ENCODE measurements at regions not wholly inside any gene's neighbourhood (a gene's known extent, or its start where the extent isn't known, plus 50 kb on each side); places are given as distances from the start of the nearest gene placed in this dataset.

GRCh38 chr12:107875786-107876185 is 101.3 kb downstream of the ASCL4 start:
- in situ Hi-C loops (cut with HindIII; ENCODE audit: low pct_unique_long_range_greater_than_20kb, low sequenced_read_pairs) = no loop called here
- DNase-seq (ENCODE audit: low read depth, low spot score) = no peak

GRCh38 chr12:107884769-107885694 is 110.5 kb downstream of the ASCL4 start:
- peak; percentile 78 for DNase-seq (ENCODE audit: low read depth, low spot score)
- in situ Hi-C loops (cut with HindIII; ENCODE audit: low pct_unique_long_range_greater_than_20kb, low sequenced_read_pairs) = no loop called here

DNA sequence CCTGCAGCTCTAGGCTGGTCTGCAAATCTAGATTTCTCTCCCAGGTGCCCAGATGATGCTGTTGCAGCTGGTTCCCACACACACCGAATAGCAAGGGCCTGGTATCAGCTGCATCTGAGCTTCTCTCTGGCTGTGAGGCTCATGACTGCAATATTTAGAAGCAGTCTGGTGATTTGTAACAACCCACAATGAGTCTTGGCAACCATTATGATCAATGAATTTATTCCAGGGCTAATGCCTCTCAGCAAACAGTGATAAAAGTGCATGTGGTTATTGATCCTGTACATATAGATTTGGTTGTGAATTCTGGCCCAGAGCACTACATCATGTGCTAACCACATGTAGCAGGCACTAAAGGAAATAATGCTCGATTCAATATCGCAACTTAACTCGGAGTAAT is 114.3 kb downstream of the ASCL4 start:
- in situ Hi-C loops (cut with HindIII; ENCODE audit: low pct_unique_long_range_greater_than_20kb, low sequenced_read_pairs) = no loop called here

DNA sequence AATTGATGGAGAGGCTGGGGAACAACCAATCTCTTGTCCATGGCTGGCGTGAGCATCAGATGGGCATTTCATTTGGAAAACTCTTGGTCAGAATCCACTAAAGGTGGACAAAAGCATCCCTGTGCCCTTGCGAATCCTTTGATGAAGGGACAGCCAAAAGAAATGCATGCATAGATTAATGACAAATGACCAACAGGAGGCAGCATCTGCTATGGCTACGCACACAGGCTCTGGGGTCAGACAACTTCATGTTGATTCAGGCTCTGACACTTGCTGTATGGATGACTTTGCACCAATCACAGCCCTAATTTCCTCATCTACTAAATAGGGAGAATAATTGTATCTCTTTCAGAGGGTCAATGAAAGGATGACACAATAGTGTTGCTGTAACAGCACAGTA is 117.5 kb downstream of the ASCL4 start:
- in situ Hi-C loops (cut with HindIII; ENCODE audit: low pct_unique_long_range_greater_than_20kb, low sequenced_read_pairs) = no loop called here
- peak; percentile 77 for DNase-seq (ENCODE audit: low read depth, low spot score)

More for the DNA sequence above, 114.3 kb downstream of the ASCL4 start:
- no peak for DNase-seq (ENCODE audit: low read depth, low spot score)

DNA sequence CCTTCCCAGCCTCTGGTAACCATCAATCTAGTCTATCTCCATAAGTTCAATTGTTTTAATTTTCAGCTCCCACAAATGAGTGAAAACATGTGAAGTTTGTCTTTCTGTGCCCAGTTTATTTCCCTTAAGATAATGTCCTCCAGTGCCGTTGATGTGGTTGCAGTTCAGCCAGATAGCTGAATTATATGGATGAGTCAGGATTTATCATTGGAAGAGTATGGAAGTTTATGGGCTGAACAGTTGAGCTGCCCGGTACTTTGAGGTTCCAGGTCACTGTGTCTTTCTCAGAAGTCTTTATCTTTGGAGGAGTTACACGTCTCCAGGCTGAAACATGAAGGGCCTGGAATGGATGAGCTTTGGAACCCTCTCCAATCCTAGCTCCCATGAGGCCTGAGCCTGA is 120.1 kb downstream of the ASCL4 start:
- no peak for DNase-seq (ENCODE audit: low read depth, low spot score)
- in situ Hi-C loops (cut with HindIII; ENCODE audit: low pct_unique_long_range_greater_than_20kb, low sequenced_read_pairs) = no loop called here

DNA sequence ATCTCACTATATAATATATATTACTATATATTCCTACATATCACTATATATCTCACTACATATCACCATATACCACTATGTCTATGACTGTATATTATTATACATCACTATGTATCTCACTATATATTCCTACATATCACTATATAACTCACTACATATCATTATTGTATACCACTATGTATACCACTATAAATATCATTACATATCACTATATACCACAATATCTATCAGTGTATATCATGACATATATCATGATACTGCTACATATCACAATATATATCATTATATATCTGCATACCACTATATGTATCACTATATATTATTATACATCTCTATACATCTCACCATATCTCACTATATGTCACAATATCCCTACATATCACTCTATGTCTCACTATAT is 121.5 kb downstream of the ASCL4 start:
- DNase-seq (ENCODE audit: low read depth, low spot score) = no peak
- in situ Hi-C loops (cut with HindIII; ENCODE audit: low pct_unique_long_range_greater_than_20kb, low sequenced_read_pairs) = no loop called here

GRCh38 chr12:107900588-107900987 is 126.1 kb downstream of the ASCL4 start:
- DNase-seq (ENCODE audit: low read depth, low spot score) = peak; percentile 27
- in situ Hi-C loops (cut with HindIII; ENCODE audit: low pct_unique_long_range_greater_than_20kb, low sequenced_read_pairs) = no loop called here

DNA sequence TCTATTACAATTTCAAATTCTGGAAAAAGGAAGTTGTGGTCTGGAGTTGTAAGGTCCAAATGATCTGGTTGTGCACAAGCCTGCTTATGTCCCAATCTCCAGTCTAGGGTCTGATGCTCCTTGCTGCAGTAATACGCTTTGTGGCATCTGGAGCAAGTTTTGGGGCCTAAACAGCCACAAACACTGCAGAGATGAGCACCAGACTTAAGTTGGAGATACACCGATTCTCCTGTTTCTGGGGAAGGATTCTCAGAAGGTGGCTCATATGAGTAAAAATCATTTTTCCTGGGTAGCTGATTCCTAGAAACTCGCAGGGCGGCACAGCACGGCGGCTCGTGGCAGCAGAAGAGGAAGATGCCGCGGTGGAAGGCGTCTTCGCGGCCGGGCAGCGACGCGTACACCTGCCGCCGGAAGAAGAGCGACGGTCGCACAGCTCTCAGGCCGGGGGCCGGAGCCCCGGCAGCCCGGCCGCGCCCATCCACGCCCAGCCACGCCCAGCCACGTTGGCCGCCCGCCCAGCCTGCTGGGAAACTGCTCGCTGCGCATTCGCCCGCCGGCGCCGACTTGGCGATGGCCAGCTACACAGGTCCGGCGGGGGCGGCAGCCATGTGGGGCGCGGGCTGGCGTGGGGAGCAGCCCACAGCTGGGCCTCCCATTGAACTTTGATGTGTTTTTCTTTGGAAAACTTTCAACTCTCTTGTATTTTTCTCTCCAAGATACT is 129.0 kb downstream of the ASCL4 start:
- peak; percentile 69 for DNase-seq (ENCODE audit: low read depth, low spot score)
- in situ Hi-C loops (cut with HindIII; ENCODE audit: low pct_unique_long_range_greater_than_20kb, low sequenced_read_pairs) = no loop called here

GRCh38 chr12:107906707-107907106 is 132.2 kb downstream of the ASCL4 start:
- in situ Hi-C loops (cut with HindIII; ENCODE audit: low pct_unique_long_range_greater_than_20kb, low sequenced_read_pairs) = no loop called here

GRCh38 chr12:107912421-107913004 is 138.0 kb downstream of the ASCL4 start:
- DNase-seq (ENCODE audit: low read depth, low spot score) = peak; percentile 62
- in situ Hi-C loops (cut with HindIII; ENCODE audit: low pct_unique_long_range_greater_than_20kb, low sequenced_read_pairs) = no loop called here

More at GRCh38 chr12:107906707-107907106, 132.2 kb downstream of the ASCL4 start:
- no peak for DNase-seq (ENCODE audit: low read depth, low spot score)

- in situ Hi-C loops (cut with HindIII; ENCODE audit: low pct_unique_long_range_greater_than_20kb, low sequenced_read_pairs) = no loop called here
- no peak for DNase-seq (ENCODE audit: low read depth, low spot score)
Measured at GRCh38 chr12:107914460-107914977, 140.0 kb downstream of the ASCL4 start.

DNA sequence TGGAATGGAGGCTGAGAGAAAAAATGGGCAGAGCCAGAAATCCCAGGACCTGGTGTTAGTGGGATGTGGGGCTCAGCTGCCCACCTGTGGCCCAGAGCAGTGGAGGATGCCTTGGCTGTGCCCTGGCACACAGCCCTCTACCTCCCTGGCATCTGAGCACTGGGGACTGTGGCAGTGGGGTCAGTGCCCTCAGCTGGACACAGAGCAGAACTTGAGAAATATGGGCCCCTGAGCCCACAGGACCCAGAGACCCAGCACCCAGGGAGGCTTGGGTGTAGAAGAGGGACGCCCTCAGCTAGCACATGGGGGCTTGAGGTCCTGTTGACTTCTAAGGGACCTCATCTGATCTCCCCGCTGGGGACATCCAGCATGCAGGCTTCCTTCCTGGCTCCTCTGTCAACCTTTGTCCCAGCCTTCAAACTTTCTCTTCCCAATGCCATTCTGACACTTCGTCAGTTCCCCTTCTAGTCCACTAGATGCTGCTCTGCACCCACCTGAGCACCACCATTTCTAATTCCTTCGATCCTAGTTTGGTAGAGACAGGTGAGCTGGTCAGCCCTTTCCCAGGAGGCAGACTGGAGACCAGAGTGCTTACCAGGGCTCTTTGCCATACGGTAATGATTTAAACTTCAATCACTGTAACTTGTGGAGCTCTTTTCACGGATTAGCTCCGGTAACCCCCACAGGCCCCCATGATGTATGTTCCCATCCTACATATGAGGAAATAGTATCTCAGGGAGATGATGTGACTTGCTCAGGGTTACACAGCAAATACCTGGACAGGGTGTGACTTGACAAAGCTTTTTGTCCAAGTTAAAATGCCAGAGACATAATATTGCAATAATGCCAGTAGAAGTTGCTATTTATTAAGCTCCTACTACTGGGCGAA is 143.7 kb downstream of the ASCL4 start:
- in situ Hi-C loops (cut with HindIII; ENCODE audit: low pct_unique_long_range_greater_than_20kb, low sequenced_read_pairs) = no loop called here

DNA sequence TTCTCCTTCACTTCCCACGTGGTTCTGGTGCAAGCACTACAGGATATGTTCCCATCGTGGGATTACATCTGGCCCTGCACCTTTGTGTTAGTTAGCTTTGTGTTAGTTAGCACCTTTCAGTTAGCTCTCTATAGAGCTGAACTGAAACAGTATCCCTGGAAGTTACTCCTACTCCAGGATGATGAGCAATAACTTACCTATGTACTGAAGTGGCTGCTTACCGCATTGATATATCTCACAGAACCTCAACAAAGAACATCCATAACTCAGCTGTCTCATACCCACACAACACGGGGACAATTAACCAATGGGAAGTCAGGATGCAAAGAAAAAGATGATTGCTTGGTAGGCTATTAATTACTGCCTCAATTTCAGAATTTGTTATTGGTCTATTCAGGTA is 146.6 kb downstream of the ASCL4 start:
- in situ Hi-C loops (cut with HindIII; ENCODE audit: low pct_unique_long_range_greater_than_20kb, low sequenced_read_pairs) = no loop called here
- no peak for DNase-seq (ENCODE audit: low read depth, low spot score)

More for the DNA sequence above, 143.7 kb downstream of the ASCL4 start:
- DNase-seq (ENCODE audit: low read depth, low spot score) = peak; percentile 55

- in situ Hi-C loops (cut with HindIII; ENCODE audit: low pct_unique_long_range_greater_than_20kb, low sequenced_read_pairs) = no loop called here
- DNase-seq (ENCODE audit: low read depth, low spot score) = no peak
Measured at GRCh38 chr12:107925125-107925524, 150.6 kb downstream of the ASCL4 start.

- in situ Hi-C loops (cut with HindIII; ENCODE audit: low pct_unique_long_range_greater_than_20kb, low sequenced_read_pairs) = no loop called here
- peak; percentile 89 for DNase-seq (ENCODE audit: low read depth, low spot score)
Measured at GRCh38 chr12:107929436-107929835, 154.9 kb downstream of the ASCL4 start.

GRCh38 chr12:107931761-107932160 is 157.3 kb downstream of the ASCL4 start:
- in situ Hi-C loops (cut with HindIII; ENCODE audit: low pct_unique_long_range_greater_than_20kb, low sequenced_read_pairs) = no loop called here

GRCh38 chr12:107938446-107938845 is 163.9 kb downstream of the ASCL4 start:
- DNase-seq (ENCODE audit: low read depth, low spot score) = no peak
- in situ Hi-C loops (cut with HindIII; ENCODE audit: low pct_unique_long_range_greater_than_20kb, low sequenced_read_pairs) = no loop called here

More at GRCh38 chr12:107931761-107932160, 157.3 kb downstream of the ASCL4 start:
- DNase-seq (ENCODE audit: low read depth, low spot score) = no peak
